ENCODE measurements at regions not wholly inside any gene's neighbourhood (a gene's known extent, or its start where the extent isn't known, plus 50 kb on each side); places are given as distances from the start of the nearest gene placed in this dataset.

DNA sequence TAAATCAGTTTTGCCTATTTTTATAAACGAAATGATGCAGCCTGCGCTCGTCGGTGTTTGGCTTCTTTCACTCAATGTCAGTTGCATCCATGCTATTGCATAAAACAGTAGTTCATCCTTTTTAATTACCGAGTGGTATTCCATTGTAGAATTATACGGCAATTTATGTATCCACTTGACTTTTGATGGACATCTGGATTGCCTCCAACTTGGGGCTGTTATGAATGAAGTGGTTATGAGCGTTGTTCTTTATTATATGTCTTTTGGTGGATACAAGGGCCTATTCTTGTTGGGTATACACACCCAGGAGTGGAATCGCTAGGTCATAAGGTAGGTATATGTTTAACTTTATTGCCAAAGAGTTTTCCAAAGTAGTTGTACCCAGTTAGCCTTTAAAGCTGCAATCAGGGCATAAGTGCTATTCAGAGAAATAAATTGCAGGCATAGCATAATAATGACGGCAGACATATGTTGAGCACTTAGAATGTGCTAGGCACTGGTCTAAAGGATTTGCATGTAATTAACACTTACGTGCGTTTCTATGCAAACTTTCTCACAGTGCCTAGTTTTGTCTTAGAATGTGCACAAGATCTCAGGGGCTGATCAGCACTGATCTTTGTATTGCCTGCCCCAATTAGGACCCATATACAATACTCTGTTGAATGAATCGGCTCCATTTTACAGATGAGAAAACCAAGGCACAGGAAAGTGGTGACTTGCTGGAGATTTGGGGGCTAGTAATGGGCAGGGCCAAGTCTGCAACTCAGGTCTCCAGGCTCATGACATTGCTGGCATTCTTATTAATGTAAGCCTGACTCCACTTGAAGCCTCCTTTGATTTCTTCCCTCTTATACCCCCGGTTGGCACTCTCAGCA, 407.0 kb downstream of the BCOR start:
- TF ChIP-seq, protein P1, sequence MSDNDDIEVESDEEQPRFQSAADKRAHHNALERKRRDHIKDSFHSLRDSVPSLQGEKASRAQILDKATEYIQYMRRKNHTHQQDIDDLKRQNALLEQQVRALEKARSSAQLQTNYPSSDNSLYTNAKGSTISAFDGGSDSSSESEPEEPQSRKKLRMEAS (IDR thresholded peaks at IDR 0.05) = no peak
- TF ChIP-seq CREB1 (IDR thresholded peaks at IDR 0.05; ENCODE audit: low read depth) = no peak
- no peak for TF ChIP-seq TAF1 (IDR thresholded peaks at IDR 0.05; ENCODE audit: low read depth)

Measured in Ishikawa (cell line).